ENCODE measurements at regions not wholly inside any gene's neighbourhood (a gene's known extent, or its start where the extent isn't known, plus 50 kb on each side); places are given as distances from the start of the nearest gene placed in this dataset.

DNA sequence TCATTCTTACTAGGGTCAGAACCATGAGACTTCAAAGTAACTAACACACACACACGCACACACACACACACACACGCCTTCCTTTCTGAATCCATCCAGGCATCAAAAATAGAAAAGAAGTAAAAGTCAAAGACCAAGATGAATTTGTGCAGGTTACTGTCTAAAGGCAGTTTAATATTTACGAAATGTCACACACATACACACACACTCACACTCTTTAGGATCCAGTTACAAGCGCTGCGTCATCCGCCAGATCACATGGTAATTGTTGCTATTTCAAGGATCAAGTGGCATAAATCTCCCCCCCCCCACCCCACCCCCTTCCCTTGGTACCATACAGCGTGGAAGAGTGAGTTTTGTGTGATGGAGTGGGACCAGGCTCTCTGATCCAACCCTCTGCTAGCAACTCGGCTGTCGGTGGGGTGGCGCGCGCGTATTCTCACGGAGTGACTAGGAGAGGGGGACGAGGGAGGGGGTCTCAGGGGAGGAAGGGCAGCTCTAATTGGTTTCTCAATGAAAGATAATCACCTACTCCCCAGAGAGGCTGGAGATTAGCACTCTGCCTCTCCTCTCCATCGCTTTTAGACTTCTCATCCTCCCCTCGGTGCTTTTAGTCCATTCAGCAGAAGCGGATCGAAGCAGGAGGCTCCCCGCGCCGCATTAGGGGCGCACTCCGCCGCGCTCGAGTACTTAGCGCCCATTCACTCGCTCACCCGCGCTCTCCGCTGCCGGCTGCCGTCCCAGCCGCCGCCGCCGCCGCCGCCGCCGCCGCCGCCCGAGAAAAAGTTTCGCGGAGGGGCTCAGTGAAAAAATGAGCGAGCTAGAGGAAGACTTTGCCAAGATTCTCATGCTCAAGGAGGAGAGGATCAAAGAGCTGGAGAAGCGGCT is 83.5 kb upstream of the PRKG1 start:
- WGBS (ENCODE audit: extremely low coverage, insufficient read length, low lambda C conversion rate), result no CpG with 5 or more reads among the region's 49 CpGs

More for the DNA sequence above, 83.5 kb upstream of the PRKG1 start:
- H3K4ac ChIP-seq (ENCODE audit: low read depth, low read length), result no peak overlapping the region
- no peak overlapping the region for H3T11ph ChIP-seq (ENCODE audit: low read length)
- H3K4me2 ChIP-seq (ENCODE audit: insufficient read depth, insufficient read length, low read length), result peak overlapping the region; percentile 66
- H3K79me2 ChIP-seq (ENCODE audit: insufficient read depth, low read length), result no peaks in the 10 kb centered on the region
- H3K23ac ChIP-seq (ENCODE audit: insufficient read length, low read depth, low read length), result no peak overlapping the region
- H2BK15ac ChIP-seq (ENCODE audit: low read depth, low read length), result no peak overlapping the region
- Mint-ChIP-seq H3K27ac (no peak overlapping the region), H3K36me3 (ENCODE audit: insufficient read depth in 1 of 3, low read depth in 3 of 3) (no peaks in the 10 kb centered on the region), H3K27me3 (ENCODE audit: low read depth) (peaks cover 56% of the 10 kb centered on the region), H3K4me1 (peaks cover 8 to 16% of the 10 kb centered on the region in 2 experiments), H3K9me3 (no peaks in the 10 kb centered on the region), H3K4me3 (peak overlapping the region; percentile 80 to 90)
- H3K4me1 ChIP-seq (ENCODE audit: insufficient read depth, low read length), result peaks cover 2% of the 10 kb centered on the region; the same call in 1 of the 2 replicates
- no peak overlapping the region for H3K56ac ChIP-seq (ENCODE audit: insufficient read length, low read depth, low read length)
- no peak overlapping the region for H2BK120ac ChIP-seq (ENCODE audit: low read depth, low read length, poor library complexity, severe bottlenecking)
- H3K18ac ChIP-seq (ENCODE audit: insufficient read length, low read depth, low read length), result no peak overlapping the region
- no peak overlapping the region for H4K91ac ChIP-seq (ENCODE audit: insufficient read length, low read depth, low read length)
- no peaks in the 10 kb centered on the region for H4K20me1 ChIP-seq (ENCODE audit: control insufficient read depth, insufficient read depth, insufficient read length)
- no peak overlapping the region for H2BK5ac ChIP-seq (ENCODE audit: insufficient read length, low read length)
- TF ChIP-seq, protein P1, sequence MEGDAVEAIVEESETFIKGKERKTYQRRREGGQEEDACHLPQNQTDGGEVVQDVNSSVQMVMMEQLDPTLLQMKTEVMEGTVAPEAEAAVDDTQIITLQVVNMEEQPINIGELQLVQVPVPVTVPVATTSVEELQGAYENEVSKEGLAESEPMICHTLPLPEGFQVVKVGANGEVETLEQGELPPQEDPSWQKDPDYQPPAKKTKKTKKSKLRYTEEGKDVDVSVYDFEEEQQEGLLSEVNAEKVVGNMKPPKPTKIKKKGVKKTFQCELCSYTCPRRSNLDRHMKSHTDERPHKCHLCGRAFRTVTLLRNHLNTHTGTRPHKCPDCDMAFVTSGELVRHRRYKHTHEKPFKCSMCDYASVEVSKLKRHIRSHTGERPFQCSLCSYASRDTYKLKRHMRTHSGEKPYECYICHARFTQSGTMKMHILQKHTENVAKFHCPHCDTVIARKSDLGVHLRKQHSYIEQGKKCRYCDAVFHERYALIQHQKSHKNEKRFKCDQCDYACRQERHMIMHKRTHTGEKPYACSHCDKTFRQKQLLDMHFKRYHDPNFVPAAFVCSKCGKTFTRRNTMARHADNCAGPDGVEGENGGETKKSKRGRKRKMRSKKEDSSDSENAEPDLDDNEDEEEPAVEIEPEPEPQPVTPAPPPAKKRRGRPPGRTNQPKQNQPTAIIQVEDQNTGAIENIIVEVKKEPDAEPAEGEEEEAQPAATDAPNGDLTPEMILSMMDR (conservative IDR thresholded peaks at IDR 0.05), result no peak
- no peak overlapping the region for H3K27ac ChIP-seq (ENCODE audit: insufficient read length, low read depth, low read length)
- no peak overlapping the region for H2AFZ ChIP-seq (ENCODE audit: low read length)
- no peaks in the 10 kb centered on the region for H3K79me1 ChIP-seq (ENCODE audit: insufficient read depth, low read depth, low read length, poor library complexity, severe bottlenecking)
- no peak overlapping the region for H4K8ac ChIP-seq (replicated peaks; ENCODE audit: insufficient read length, low read depth, low read length)
- no peak overlapping the region for H4K5ac ChIP-seq (ENCODE audit: insufficient read length, low read depth, low read length)
- peaks cover 18% of the 10 kb centered on the region; the same call in 1 of the 2 replicates for H3K27me3 ChIP-seq (ENCODE audit: insufficient read depth, low read length)
- H2BK12ac ChIP-seq (ENCODE audit: insufficient read length, low read depth, low read length), result no peak overlapping the region
- no peak overlapping the region for H2BK20ac ChIP-seq (ENCODE audit: low read depth, low read length, poor library complexity, severe bottlenecking)
- H3K9ac ChIP-seq (ENCODE audit: extremely low read depth, insufficient read length, low read length), result no peak overlapping the region
- H3K23me2 ChIP-seq (ENCODE audit: insufficient read length, low read depth, low read length, poor library complexity, severe bottlenecking), result peaks cover 17% of the 10 kb centered on the region
- H3K14ac ChIP-seq (ENCODE audit: insufficient read depth, low read length), result no peak overlapping the region
- peak; percentile 54 for DNase-seq
- H3K9me3 ChIP-seq (ENCODE audit: control insufficient read depth, low read depth, low read length), result no peaks in the 10 kb centered on the region
- no peak overlapping the region for H2AK5ac ChIP-seq (ENCODE audit: insufficient read length, low read length)

Data from H9 (cell line).